AG20443 (cell line): ENCODE measurements at regions not wholly inside any gene's neighbourhood (a gene's known extent, or its start where the extent isn't known, plus 50 kb on each side); places are given as distances from the start of the nearest gene placed in this dataset.
"Not testable (repeated sequence)": the region's sequence is repeated elsewhere in the genome, so short reads cannot be mapped to it uniquely, and the experiment has no call there.

Experiments used
- DNase-seq: peaks from one replicate; pipeline ENCODE4 v3.0.0; 2012; ENCODE audit warnings: low spot score, mixed read lengths

GRCh38 chr17:16870253-16871245, 101.4 kb downstream of the TNFRSF13B start:
- DNase-seq = no peak

- not testable (repeated sequence) for DNase-seq
Observed at GRCh38 chr17:16869531-16870252, 102.2 kb downstream of the TNFRSF13B start.

DNA sequence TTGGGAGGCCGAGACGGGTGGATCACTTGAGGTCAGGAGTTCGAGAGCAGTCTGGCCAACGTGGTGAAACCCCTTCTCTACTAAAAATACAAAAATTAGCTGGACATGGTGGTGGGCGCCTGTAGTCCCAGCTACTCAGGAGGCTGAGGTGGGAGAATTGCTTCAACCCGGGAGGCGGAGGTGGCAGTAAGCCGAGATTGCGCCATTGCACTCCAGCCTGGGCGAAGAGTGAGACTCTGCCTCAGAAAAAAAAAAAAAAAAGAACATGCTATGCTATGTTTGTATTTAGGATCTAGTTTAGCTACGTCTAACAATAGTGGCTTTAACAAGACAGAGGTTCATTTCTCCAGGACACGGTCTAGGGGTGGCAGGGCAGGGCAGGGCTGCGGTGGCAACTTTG, 103.3 kb downstream of the TNFRSF13B start:
- not testable (repeated sequence) for DNase-seq

DNA sequence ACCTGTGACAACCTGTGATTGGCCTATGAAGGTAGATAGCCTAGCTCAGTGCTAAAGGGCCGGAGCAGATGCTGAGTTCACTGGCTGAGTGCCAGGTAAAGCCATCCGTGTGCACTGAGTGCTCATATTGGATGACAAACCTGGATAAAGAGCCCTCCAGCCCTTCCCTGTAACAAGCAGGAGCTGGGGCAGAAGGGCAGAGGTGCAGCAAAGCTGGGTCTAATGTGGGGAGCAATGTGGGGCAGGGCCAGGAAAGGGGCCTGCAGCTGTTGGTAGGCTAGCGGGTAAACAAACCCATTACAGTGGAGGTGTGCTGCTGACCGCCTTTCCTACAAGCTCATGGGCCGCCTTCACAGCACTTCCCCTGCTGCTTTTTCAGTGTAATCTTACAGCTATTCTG, 104.4 kb downstream of the TNFRSF13B start:
- DNase-seq = not testable (repeated sequence)

GRCh38 chr17:16866841-16867240, 105.1 kb downstream of the TNFRSF13B start:
- not testable (repeated sequence) for DNase-seq

- DNase-seq = no peak
Observed at GRCh38 chr17:16866436-16866835, 105.5 kb downstream of the TNFRSF13B start.

GRCh38 chr17:16865704-16866103, 106.2 kb downstream of the TNFRSF13B start:
- not testable (repeated sequence) for DNase-seq

DNA sequence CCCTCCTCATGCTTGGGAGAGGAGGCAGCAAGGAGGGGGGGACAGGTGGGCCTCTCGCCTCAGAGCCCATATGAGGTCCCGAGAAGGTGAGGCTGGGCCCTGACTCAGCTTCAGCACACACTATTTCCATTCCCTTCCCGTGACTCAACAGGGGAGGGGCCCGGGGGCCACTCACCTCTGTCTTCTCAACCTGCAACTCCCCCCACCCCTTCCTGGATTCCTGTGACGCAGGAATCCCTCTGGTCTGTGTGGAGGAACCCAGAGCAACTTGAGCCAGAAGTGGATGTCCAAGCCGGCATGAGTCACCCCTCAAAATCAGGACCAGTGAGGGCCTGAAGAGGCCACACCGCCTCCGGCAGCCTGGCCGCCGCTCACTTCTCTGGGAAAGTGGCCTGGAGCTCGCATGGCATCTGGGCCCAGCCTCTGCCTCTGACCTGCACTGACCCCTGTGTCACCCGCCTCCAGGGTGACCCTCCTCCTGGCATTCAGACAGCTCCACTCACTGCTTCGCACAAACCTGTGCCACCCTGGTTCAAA, 106.8 kb downstream of the TNFRSF13B start:
- not testable (repeated sequence) for DNase-seq

DNA sequence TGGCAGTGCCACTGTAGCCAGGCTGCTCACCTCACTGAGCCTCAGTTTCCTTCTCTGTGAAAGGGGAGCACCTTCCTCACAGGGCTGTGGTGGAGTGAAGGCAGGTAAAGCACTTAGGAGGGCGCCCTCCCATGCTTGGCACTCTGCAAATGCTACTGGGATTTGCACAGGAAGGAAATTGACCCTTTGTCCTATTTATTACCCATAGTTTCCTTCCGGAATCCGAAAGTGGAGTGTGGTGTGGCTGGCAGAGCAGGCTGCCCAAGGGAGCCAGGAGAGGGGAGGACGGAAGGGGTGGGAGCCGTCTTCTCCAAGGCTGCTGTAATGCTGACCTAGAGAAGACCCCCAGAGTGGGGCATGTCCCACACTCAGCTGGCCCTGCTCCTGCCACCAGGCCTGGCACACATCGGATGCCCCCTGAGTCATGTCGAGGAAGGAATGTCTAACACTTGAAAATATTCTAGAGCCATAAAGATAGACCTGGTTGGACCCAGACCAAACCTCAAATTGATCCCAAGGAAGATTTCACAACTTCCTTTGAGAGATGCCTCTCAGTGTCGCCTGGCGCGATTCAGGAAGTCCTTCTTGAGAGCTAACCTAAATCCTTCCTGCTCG, 107.3 kb downstream of the TNFRSF13B start:
- peak; percentile 49 for DNase-seq

- DNase-seq = not testable (repeated sequence)
Observed at GRCh38 chr17:16861152-16861551, 110.8 kb downstream of the TNFRSF13B start.

GRCh38 chr17:16860467-16860866, 111.5 kb downstream of the TNFRSF13B start:
- DNase-seq = not testable (repeated sequence)

- DNase-seq = not testable (repeated sequence)
Observed at GRCh38 chr17:16859515-16859914, 112.4 kb downstream of the TNFRSF13B start.

GRCh38 chr17:16857746-16858145, 114.2 kb downstream of the TNFRSF13B start:
- DNase-seq = not testable (repeated sequence)

GRCh38 chr17:16856846-16857245, 115.1 kb downstream of the TNFRSF13B start:
- not testable (repeated sequence) for DNase-seq

GRCh38 chr17:16856171-16856570, 115.7 kb downstream of the TNFRSF13B start:
- DNase-seq = not testable (repeated sequence)

- DNase-seq = not testable (repeated sequence)
Observed at GRCh38 chr17:16854636-16855035, 117.3 kb downstream of the TNFRSF13B start.

- no peak for DNase-seq
Observed at GRCh38 chr17:16853661-16854320, 118.1 kb downstream of the TNFRSF13B start.

GRCh38 chr17:16849861-16850260, 122.1 kb downstream of the TNFRSF13B start:
- DNase-seq = not testable (repeated sequence)

- DNase-seq = not testable (repeated sequence)
Observed at GRCh38 chr17:16848997-16849396, 122.9 kb downstream of the TNFRSF13B start.

DNA sequence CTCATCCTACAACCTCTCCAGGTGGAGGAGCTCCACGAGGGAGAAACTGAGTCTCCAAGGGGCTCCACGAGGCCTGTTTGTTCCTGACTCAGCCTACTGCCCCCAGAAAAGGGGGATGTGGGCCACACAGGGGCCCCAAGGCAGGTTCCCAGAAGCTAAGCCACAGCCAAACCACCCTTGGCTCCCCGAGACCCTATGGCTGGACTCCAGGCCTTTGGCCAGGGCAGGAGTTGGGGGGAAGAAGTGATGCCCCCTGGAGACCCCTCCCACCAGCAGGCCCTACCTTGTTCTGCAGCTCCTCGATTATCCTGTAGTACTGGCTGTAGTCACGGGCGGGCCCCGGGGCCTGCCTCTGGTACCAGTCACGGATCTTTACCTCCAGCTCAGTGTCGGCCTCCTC, 126.8 kb downstream of the TNFRSF13B start:
- not testable (repeated sequence) for DNase-seq

DNA sequence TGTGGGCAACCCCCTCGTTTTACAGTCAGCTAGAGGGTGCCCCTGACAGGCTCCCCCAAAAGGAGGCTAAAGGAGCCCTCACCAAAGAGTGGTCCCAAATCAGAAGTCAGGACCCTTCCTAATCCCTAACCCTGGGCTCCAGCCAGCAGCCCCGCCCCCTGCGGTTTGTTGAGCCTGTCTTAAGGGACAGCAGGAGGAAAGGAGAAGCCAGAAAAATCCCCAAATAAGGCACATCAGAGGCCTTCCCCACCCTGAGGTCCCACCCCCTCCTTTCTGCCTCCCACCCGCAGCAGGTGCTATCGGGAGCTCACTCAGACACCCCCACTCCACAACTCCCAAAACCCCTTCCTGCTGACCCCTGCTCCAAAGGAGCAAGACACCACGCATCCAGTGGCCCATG, 127.2 kb downstream of the TNFRSF13B start:
- not testable (repeated sequence) for DNase-seq
